ENCODE measurements at regions not wholly inside any gene's neighbourhood (a gene's known extent, or its start where the extent isn't known, plus 50 kb on each side); places are given as distances from the start of the nearest gene placed in this dataset.

- Histone ChIP-seq H2AFZ (ENCODE audit: low read depth, low read length) (no peak overlapping the region), H3F3A (ENCODE audit: insufficient read depth, low read length, poor library complexity, severe bottlenecking) (no peaks in the 10 kb centered on the region), H3K36me3 (ENCODE audit: insufficient read depth, low read length) (no peaks in the 10 kb centered on the region), H3K9me3 (ENCODE audit: low read length) (no peaks in the 10 kb centered on the region), H3K27ac (ENCODE audit: low read length) (no peak overlapping the region), H3K4me3 (ENCODE audit: low read length) (no peak overlapping the region), H3K27me3 (ENCODE audit: insufficient read depth, low read depth, low read length) (no peaks in the 10 kb centered on the region), H4K20me1 (ENCODE audit: insufficient read depth) (no peaks in the 10 kb centered on the region), H3K4me2 (ENCODE audit: low read length) (no peak overlapping the region), H3K79me2 (replicated peaks; ENCODE audit: insufficient read depth, low read length) (no peaks in the 10 kb centered on the region), H3K9ac (ENCODE audit: low read length) (no peak overlapping the region), H3K9me2 (ENCODE audit: insufficient read depth, low read length) (no peaks in the 10 kb centered on the region)
- no peak for TF ChIP-seq MXI1 (conservative IDR thresholded peaks at IDR 0.05; ENCODE audit: poor library complexity, severe bottlenecking)
- TF ChIP-seq EZH2 (IDR thresholded peaks at IDR 0.05; ENCODE audit: borderline replicate concordance, insufficient read depth, low read length, poor library complexity, severe bottlenecking) = no peak
- no peak for TF ChIP-seq EP300 (conservative IDR thresholded peaks at IDR 0.05; ENCODE audit: poor library complexity, severe bottlenecking)
- TF ChIP-seq TAF1 (IDR thresholded peaks at IDR 0.05; ENCODE audit: low read depth) = no peak
- no peak for TF ChIP-seq SMC3 (conservative IDR thresholded peaks at IDR 0.05; ENCODE audit: poor library complexity)
- no peak for TF ChIP-seq CTCF (IDR thresholded peaks at IDR 0.05; ENCODE audit: poor library complexity, severe bottlenecking)
- no peak for TF ChIP-seq RAD21 (conservative IDR thresholded peaks at IDR 0.05)
- TF ChIP-seq POLR2AphosphoS5 (IDR thresholded peaks at IDR 0.05) = no peak
- TF ChIP-seq REST (IDR thresholded peaks at IDR 0.05; ENCODE audit: borderline replicate concordance) = no peak
These were observed 720.7 kb downstream of the DIAPH3 start for GRCh38 chr13:59442944-59443486.

- no peaks in the 10 kb centered on the region for H3K79me2 ChIP-seq (replicated peaks; ENCODE audit: insufficient read depth, low read length)
- no peak overlapping the region for H3K9ac ChIP-seq (ENCODE audit: low read length)
- H3F3A ChIP-seq (ENCODE audit: insufficient read depth, low read length, poor library complexity, severe bottlenecking) = no peaks in the 10 kb centered on the region
- H2AFZ ChIP-seq (ENCODE audit: low read depth, low read length) = no peak overlapping the region
- H3K4me3 ChIP-seq (ENCODE audit: low read length) = no peak overlapping the region
- TF ChIP-seq REST (IDR thresholded peaks at IDR 0.05; ENCODE audit: borderline replicate concordance) (no peak), POLR2AphosphoS5 (IDR thresholded peaks at IDR 0.05) (no peak), TAF1 (IDR thresholded peaks at IDR 0.05; ENCODE audit: low read depth) (no peak), SMC3 (conservative IDR thresholded peaks at IDR 0.05; ENCODE audit: poor library complexity) (no peak), MXI1 (conservative IDR thresholded peaks at IDR 0.05; ENCODE audit: poor library complexity, severe bottlenecking) (no peak), EP300 (conservative IDR thresholded peaks at IDR 0.05; ENCODE audit: poor library complexity, severe bottlenecking) (no peak)
- no peaks in the 10 kb centered on the region for H4K20me1 ChIP-seq (ENCODE audit: insufficient read depth)
- no peaks in the 10 kb centered on the region for H3K36me3 ChIP-seq (ENCODE audit: insufficient read depth, low read length)
- no peak overlapping the region for H3K4me2 ChIP-seq (ENCODE audit: low read length)
- no peaks in the 10 kb centered on the region for H3K27me3 ChIP-seq (ENCODE audit: insufficient read depth, low read depth, low read length)
- no peaks in the 10 kb centered on the region for H3K9me3 ChIP-seq (ENCODE audit: low read length)
- no peaks in the 10 kb centered on the region for H3K9me2 ChIP-seq (ENCODE audit: insufficient read depth, low read length)
- no peak overlapping the region for H3K27ac ChIP-seq (ENCODE audit: low read length)
These were observed 719.4 kb downstream of the DIAPH3 start for GRCh38 chr13:59444210-59444857.
